ENCODE measurements at regions not wholly inside any gene's neighbourhood (a gene's known extent, or its start where the extent isn't known, plus 50 kb on each side); places are given as distances from the start of the nearest gene placed in this dataset.

GRCh38 chr13:64397701-64398100 lies 2832.4 kb downstream of the PCDH9 start:
- no peak for TF ChIP-seq CTCF (IDR thresholded peaks at IDR 0.05; ENCODE audit: low read depth, low read length, poor library complexity, severe bottlenecking)
- TF ChIP-seq EZH2phosphoT487 (IDR thresholded peaks at IDR 0.05; ENCODE audit: borderline replicate concordance, low read length) = no peak
